GM12864 (cell line): ENCODE measurements at regions not wholly inside any gene's neighbourhood (a gene's known extent, or its start where the extent isn't known, plus 50 kb on each side); places are given as distances from the start of the nearest gene placed in this dataset.
"Not testable (repeated sequence)": the region's sequence is repeated elsewhere in the genome, so short reads cannot be mapped to it uniquely, and the experiment has no call there.

Experiments
- DNase-seq: peaks from one replicate; pipeline ENCODE4 v3.0.0-alpha.2; 2011; ENCODE audit warnings: low read depth
- H3K4me3 ChIP-seq: 2 replicates; pipeline ENCODE4 v1.5.1; 2011; ENCODE audit warnings: mild to moderate bottlenecking, low read depth, low read length, control low read depth
- TF ChIP-seq, protein P1 (sequence below): IDR thresholded peaks from 2 replicates; pipeline ENCODE4 v1.5.1; 2011; ENCODE audit warnings: low read depth, mild to moderate bottlenecking, moderate library complexity, low read length, control low read depth, inconsistent platforms; ENCODE audit errors: missing control alignments

GRCh38 chr13:65803530-65804392 lies 1426.4 kb downstream of the PCDH9 start:
- TF ChIP-seq, protein P1, sequence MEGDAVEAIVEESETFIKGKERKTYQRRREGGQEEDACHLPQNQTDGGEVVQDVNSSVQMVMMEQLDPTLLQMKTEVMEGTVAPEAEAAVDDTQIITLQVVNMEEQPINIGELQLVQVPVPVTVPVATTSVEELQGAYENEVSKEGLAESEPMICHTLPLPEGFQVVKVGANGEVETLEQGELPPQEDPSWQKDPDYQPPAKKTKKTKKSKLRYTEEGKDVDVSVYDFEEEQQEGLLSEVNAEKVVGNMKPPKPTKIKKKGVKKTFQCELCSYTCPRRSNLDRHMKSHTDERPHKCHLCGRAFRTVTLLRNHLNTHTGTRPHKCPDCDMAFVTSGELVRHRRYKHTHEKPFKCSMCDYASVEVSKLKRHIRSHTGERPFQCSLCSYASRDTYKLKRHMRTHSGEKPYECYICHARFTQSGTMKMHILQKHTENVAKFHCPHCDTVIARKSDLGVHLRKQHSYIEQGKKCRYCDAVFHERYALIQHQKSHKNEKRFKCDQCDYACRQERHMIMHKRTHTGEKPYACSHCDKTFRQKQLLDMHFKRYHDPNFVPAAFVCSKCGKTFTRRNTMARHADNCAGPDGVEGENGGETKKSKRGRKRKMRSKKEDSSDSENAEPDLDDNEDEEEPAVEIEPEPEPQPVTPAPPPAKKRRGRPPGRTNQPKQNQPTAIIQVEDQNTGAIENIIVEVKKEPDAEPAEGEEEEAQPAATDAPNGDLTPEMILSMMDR = no peak
- DNase-seq = no peak
- H3K4me3 ChIP-seq = no peak overlapping the region

DNA sequence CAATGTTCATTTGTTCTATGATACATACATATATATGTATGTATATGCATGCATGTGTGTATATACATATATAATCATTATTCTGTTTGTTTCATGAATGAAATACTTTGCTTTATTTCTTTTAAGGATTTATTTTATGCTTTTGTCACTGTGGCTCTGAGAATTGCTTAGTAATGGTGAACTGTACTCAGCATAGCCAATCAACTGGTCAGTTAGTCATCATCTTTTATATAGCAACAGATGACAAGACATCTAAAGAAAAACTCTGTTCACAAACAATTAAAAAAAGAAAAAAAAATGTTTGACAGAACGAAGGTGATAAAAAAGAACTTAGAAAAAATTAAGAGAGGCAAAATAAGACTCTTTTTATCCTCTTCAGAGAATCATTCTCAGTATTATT lies 1440.3 kb downstream of the PCDH9 start:
- H3K4me3 ChIP-seq = no peak overlapping the region
- TF ChIP-seq, protein P1 = no peak
- DNase-seq = no peak

DNA sequence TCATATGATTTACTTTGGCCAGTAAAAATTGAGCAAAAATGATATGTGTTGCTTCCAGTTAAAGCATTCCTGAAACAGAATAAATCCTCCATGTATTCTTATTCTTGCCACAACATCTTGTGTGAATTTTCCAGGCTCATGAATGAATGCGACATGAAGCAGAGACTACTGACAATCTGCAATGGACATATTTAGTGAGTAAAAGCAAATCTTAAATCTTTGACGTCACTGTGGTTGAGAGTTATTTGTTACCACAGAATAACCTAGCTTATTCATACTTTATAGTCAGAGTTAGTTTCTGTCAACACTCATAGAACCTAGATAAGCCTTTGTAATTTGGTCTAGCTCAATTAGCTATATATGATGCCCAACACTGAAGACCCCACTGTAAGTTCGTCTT lies 1443.1 kb downstream of the PCDH9 start:
- DNase-seq = no peak
- TF ChIP-seq, protein P1 = no peak
- H3K4me3 ChIP-seq = no peak overlapping the region

- H3K4me3 ChIP-seq = no peak overlapping the region
- TF ChIP-seq, protein P1 = no peak
- DNase-seq = no peak
Observed at GRCh38 chr13:65784088-65784816, 1445.9 kb downstream of the PCDH9 start.

GRCh38 chr13:65783383-65783782 lies 1446.8 kb downstream of the PCDH9 start:
- no peak for DNase-seq
- no peak overlapping the region for H3K4me3 ChIP-seq
- TF ChIP-seq, protein P1 = no peak

DNA sequence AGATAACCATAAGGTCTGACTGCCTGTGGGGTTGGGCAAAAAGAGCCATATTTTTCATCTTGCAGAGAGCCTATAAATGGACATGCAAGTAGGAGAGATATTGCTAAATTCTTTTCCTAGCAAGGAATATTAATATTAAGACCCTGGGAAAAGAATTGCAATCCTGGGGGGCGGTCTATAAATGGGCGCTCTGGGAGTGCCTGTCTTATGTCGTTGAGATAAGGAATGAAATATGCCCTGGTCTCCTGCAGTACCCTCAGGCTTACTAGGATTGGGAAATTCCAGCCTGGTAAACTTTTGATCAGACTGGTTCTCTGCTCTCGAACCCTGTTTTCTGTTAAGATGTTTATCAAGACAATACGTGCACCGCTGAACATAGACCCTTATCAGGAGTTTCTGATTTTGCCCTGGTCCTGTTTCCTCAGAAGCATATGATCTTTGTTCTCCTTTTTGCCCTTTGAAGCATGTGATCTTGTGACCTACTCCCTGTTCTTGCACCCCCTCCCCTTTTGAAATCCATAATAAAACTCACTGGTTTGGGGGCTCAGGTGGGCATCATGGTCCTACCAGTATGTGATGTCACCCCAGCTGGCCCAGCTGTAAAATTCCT lies 1458.3 kb downstream of the PCDH9 start:
- DNase-seq, H3K4me3 ChIP-seq: not testable (repeated sequence)

- no peak for DNase-seq
- TF ChIP-seq, protein P1 = no peak
Observed at GRCh38 chr13:65768545-65768944, 1461.6 kb downstream of the PCDH9 start.

More at GRCh38 chr13:65768545-65768944, 1461.6 kb downstream of the PCDH9 start:
- no peak overlapping the region for H3K4me3 ChIP-seq
